Inflammatory macrophage treated with lipopolysaccharide for 4 hours (primary cell): ENCODE measurements at regions not wholly inside any gene's neighbourhood (a gene's known extent, or its start where the extent isn't known, plus 50 kb on each side); places are given as distances from the start of the nearest gene placed in this dataset.
A peak's percentile ranks its signal among the peaks of the same experiment; 100 is the strongest.

ENCODE experiments used
- DNase-seq: peaks from one replicate; pipeline ENCODE4 v3.0.0-alpha.2; 2020

- no peak for DNase-seq
Observed at GRCh38 chr1:221946768-221947167, 204.9 kb upstream of the DUSP10 start.

GRCh38 chr1:221945669-221946068, 203.8 kb upstream of the DUSP10 start:
- no peak for DNase-seq

GRCh38 chr1:221944247-221944870, 202.5 kb upstream of the DUSP10 start:
- DNase-seq: no peak

DNA sequence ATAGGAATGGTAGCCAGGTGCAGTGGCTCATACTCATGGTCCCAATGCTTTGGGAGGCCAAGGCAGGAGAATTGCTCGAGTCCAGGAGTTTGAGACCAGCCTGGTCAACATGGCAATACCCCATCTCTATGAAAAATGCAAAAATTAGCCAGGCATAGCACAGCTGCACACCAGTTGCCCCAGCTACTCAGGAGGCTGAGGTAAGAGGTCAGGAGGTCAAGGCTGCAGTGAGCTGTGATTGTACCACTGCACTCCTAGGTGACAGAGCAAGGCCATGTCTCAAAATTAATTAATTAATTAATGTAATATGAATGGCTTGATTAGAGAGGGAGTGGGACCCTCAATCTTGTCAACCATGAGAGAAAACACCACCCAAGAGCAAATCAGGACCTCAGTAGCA, 198.7 kb upstream of the DUSP10 start:
- no peak for DNase-seq

GRCh38 chr1:221939607-221940006, 197.7 kb upstream of the DUSP10 start:
- DNase-seq: no peak

GRCh38 chr1:221937155-221937953, 195.5 kb upstream of the DUSP10 start:
- DNase-seq: no peak

DNA sequence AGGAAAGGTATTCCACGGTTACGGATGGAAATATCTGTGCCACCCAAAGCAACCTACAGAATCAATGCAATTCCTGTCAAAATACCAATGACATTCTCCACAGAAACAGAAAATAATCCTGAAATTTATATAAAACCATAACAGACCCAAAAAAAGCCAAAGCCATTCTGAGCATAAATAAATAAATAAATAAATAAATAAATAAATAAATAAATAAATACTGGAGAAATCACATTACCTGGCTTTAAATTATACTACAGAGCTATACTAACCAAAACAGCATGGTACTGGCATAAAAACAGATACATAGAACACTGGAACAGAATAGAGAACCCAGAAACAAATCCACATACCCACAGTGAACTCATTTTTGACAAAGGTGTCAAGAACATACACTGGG, 191.9 kb upstream of the DUSP10 start:
- DNase-seq: no peak

DNA sequence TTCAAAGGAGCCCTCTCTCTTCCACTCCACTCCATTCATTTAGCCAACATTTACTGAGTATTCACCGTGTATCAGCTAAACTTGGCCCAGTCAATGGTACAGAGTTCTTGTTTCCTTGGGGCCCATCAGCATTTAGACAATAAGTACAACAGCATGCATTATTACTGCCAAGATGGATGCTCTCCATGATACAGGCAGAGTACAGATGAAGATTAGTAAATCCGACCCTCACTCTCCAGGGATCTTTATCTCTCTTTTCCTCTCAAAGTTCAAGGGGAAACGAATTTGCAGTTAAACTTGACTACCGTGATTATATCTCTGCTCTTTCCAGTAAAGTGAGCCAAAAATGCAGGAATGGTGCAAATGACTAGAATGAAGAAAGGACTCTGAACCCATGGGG, 184.6 kb upstream of the DUSP10 start:
- DNase-seq: no peak

- no peak for DNase-seq
Observed at GRCh38 chr1:221925947-221926346, 184.1 kb upstream of the DUSP10 start.

DNA sequence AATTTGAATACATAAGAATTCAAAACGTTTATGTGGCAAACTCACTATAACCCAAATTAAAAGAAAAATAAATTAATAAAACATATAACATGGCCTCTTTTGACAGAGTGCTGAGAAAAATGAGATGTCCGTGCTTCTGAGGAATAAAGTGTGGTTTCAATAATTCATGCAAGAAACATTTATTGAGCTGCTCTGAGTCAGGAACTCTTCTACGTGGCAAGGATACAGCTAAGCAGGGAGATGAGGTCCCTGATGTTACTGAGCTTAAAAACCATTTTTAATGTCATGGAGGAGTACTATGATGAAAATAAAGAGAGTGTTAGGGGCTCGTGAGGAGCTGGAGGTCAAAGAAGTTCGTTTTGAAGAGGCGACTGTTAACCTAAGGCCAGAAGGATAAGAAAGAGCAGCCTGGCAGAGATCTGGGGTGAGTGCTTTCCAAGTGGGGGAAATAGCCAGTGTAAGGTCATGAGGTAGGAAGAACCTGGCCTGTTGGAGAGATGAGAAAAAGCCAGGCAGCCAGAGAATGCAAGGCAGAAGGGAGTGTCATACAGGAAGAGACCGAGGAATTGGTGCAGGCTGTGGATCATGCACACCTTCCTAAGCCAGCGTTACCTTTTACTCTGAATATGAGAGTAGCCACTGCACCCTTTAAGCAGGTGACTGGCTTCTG, 182.2 kb upstream of the DUSP10 start:
- no peak for DNase-seq

DNA sequence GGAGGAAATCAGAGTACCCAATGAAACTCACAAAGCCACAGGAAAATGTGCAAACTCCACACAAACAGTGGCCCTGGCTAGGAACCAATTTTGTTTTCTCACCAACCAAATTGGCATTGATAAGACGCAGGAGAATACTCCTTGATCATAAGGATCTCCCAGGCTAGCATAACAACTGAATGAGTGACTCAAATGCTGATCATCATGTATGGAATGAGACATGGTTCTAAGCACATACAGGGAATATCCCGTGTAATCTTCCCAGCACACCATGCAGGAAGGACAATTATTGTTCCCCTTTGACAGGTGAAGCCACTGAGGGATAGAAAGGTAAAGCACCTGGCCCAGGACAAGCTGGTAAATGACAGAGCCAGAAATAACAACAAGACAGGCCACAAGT, 180.0 kb upstream of the DUSP10 start:
- no peak for DNase-seq

DNA sequence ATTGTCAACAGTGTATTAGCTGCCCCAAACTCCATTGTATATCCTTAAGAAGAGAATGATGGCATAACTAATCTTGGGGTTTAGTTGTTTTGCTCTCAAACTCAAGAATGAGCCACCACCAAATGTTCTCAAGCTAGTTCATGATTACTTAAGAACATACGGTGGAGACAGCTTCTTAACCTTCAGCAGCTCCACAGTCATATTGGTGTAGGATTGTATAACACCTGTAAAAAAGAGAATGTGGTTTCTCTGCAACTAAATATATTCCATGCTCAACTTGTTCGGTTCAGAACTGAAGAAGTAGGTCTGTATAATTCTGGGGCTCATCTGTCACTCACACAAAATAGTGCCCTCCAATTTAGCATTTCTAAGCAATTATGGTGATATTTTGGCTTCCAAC, 177.9 kb upstream of the DUSP10 start:
- DNase-seq: no peak

- no peak for DNase-seq
Observed at GRCh38 chr1:221919341-221919740, 177.5 kb upstream of the DUSP10 start.

- DNase-seq: no peak
Observed at GRCh38 chr1:221916176-221916575, 174.3 kb upstream of the DUSP10 start.

GRCh38 chr1:221915764-221916163, 173.9 kb upstream of the DUSP10 start:
- DNase-seq: no peak

GRCh38 chr1:221913351-221913892, 171.5 kb upstream of the DUSP10 start:
- DNase-seq: no peak

DNA sequence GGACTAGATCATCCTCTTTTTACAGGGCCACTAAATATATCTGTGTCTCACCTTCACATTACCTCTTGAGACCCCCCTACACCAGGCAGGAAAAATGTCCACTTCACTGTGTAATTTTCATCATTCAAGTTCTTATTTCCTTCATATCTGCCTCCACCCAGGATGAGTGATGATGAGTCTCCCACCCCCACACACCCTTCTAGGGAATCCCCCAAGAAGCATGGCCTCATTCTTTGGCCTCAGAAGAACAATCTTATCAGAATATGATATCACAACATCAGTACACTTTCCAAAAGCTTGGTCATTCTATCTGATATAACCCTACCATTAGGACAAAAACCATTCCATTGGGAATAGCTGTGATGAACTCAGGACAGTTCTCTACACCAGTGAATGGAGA, 170.3 kb upstream of the DUSP10 start:
- peak; percentile 63 for DNase-seq

GRCh38 chr1:221911714-221912113, 169.8 kb upstream of the DUSP10 start:
- DNase-seq: no peak

- no peak for DNase-seq
Observed at GRCh38 chr1:221910222-221910621, 168.3 kb upstream of the DUSP10 start.

GRCh38 chr1:221908573-221908972, 166.7 kb upstream of the DUSP10 start:
- DNase-seq: no peak

- DNase-seq: no peak
Observed at GRCh38 chr1:221907166-221907932, 165.5 kb upstream of the DUSP10 start.

- DNase-seq: no peak
Observed at GRCh38 chr1:221905802-221906201, 163.9 kb upstream of the DUSP10 start.

GRCh38 chr1:221904319-221904718, 162.4 kb upstream of the DUSP10 start:
- no peak for DNase-seq
